GM23338 (cell line): ENCODE measurements at regions not wholly inside any gene's neighbourhood (a gene's known extent, or its start where the extent isn't known, plus 50 kb on each side); places are given as distances from the start of the nearest gene placed in this dataset.

Experiments used
- ATAC-seq: fragments of 200-7000 bp; cut with Tn5 transposase; 3 replicates; pipeline ENCODE4 v1.9.1; 2020
- DNase-seq: peaks from one replicate; pipeline ENCODE4 v3.0.0-alpha.2; 2015; ENCODE audit warnings: low spot score
- H2AFZ ChIP-seq: fragments of 200-600 bp; sonication (generic); 2 replicates; pipeline ENCODE4 v1.8.0; 2016; ENCODE audit warnings: antibody characterized with exemption, mild to moderate bottlenecking, moderate library complexity
- H3F3A ChIP-seq: fragments of 200-600 bp; sonication (generic); replicated peaks from 2 replicates; pipeline ENCODE4 v1.8.0; 2017; ENCODE audit warnings: antibody characterized with exemption, mixed run types, low read depth
- H3K27ac ChIP-seq: fragments of 200-600 bp; sonication (generic); 2 replicates; pipeline ENCODE4 v1.6.1; 2016; ENCODE audit warnings: low read depth
- H3K27me3 ChIP-seq: fragments of 200-600 bp; sonication (generic); 2 replicates; pipeline ENCODE4 v1.8.0; 2016; ENCODE audit warnings: mild to moderate bottlenecking, mixed run types, moderate library complexity; ENCODE audit not compliant: insufficient read depth
- H3K36me3 ChIP-seq: fragments of 200-600 bp; sonication (generic); 2 replicates; pipeline ENCODE4 v1.8.0; 2016; ENCODE audit warnings: mild to moderate bottlenecking; ENCODE audit not compliant: insufficient read depth
- H3K4me1 ChIP-seq: fragments of 200-600 bp; sonication (generic); 2 replicates; pipeline ENCODE4 v1.8.0; 2016; ENCODE audit warnings: mild to moderate bottlenecking, moderate library complexity; ENCODE audit not compliant: insufficient read depth
- H3K4me2 ChIP-seq: fragments of 200-600 bp; sonication (generic); 2 replicates; pipeline ENCODE4 v1.7.1; 2017; ENCODE audit warnings: mixed run types
- H3K4me3 ChIP-seq: fragments of 200-600 bp; sonication (generic); 2 replicates; pipeline ENCODE4 v1.6.1; 2016; ENCODE audit warnings: mixed run types
- H3K79me2 ChIP-seq: fragments of 200-600 bp; sonication (generic); replicated peaks from 2 replicates; pipeline ENCODE4 v1.8.0; 2017; ENCODE audit warnings: mild to moderate bottlenecking; ENCODE audit not compliant: insufficient read depth
- H3K9me2 ChIP-seq: fragments of 200-600 bp; sonication (generic); 2 replicates; pipeline ENCODE4 v1.8.0; 2017; ENCODE audit not compliant: insufficient read depth
- H4K20me1 ChIP-seq: fragments of 200-600 bp; sonication (generic); replicated peaks from 2 replicates; pipeline ENCODE4 v1.8.0; 2017; ENCODE audit warnings: mild to moderate bottlenecking; ENCODE audit not compliant: insufficient read depth
- H3K27ac Mint-ChIP-seq: 2 replicates; pipeline ENCODE4 v1.8.0; 2020; ENCODE audit warnings: inconsistent platforms, mild to moderate bottlenecking, moderate library complexity, mixed read lengths
- H3K27me3 Mint-ChIP-seq: 3 replicates; pipeline ENCODE4 v1.8.0; 2022; ENCODE audit warnings: low read depth, mild to moderate bottlenecking, moderate library complexity, mixed read lengths, inconsistent platforms; ENCODE audit not compliant: insufficient read depth, poor library complexity
- H3K36me3 Mint-ChIP-seq: 3 replicates; pipeline ENCODE4 v1.8.0; 2021; ENCODE audit warnings: low read depth, mild to moderate bottlenecking, inconsistent platforms, moderate library complexity, mixed read lengths
- H3K4me1 Mint-ChIP-seq: 3 replicates; pipeline ENCODE4 v1.8.0; 2020; ENCODE audit warnings: mild to moderate bottlenecking, inconsistent platforms, mixed read lengths
- H3K4me3 Mint-ChIP-seq: 3 replicates; pipeline ENCODE4 v1.8.0; 2021; ENCODE audit warnings: moderate library complexity, mild to moderate bottlenecking, inconsistent platforms, mixed read lengths
- H3K9me3 Mint-ChIP-seq: 3 replicates; pipeline ENCODE4 v1.8.0; 2020; ENCODE audit warnings: moderate library complexity, mild to moderate bottlenecking, inconsistent platforms, mixed read lengths
- CREB1 ChIP-seq: fragments of 250-450 bp; sonication (Bioruptor Pico); IDR thresholded peaks from 2 replicates; pipeline ENCODE4 v1.5.0; 2020; ENCODE audit warnings: low read depth, mild to moderate bottlenecking, moderate library complexity
- CTCF ChIP-seq, 2 experiments: fragments of 200-600 bp in 1 of 2; sonication (generic) in 1 of 2; conservative IDR thresholded peaks; 2 replicates each; pipeline versions ENCODE4 v1.5.1 to v1.6.1; 2016 to 2017; ENCODE audit warnings: antibody characterized with exemption in 2 of 2, low read depth in 2 of 2, mild to moderate bottlenecking in 2 of 2, moderate library complexity in 1 of 2
- JUNB ChIP-seq: IDR thresholded peaks from one replicate; pipeline ENCODE4 v1.6.1; 2016; ENCODE audit warnings: antibody characterized with exemption; ENCODE audit not compliant: unreplicated experiment
- NANOG ChIP-seq: IDR thresholded peaks from 2 replicates; pipeline ENCODE4 v1.6.1; 2016; ENCODE audit warnings: antibody characterized with exemption, borderline replicate concordance
- REST ChIP-seq: IDR thresholded peaks from one replicate; pipeline ENCODE4 v1.6.1; 2018; ENCODE audit warnings: antibody characterized with exemption; ENCODE audit not compliant: unreplicated experiment
- STAT1 ChIP-seq: IDR thresholded peaks from one replicate; pipeline ENCODE4 v1.6.1; 2016; ENCODE audit warnings: antibody characterized with exemption; ENCODE audit not compliant: unreplicated experiment
- ZNF114 ChIP-seq: fragments of 250-450 bp; sonication (Bioruptor Pico); IDR thresholded peaks from 2 replicates; pipeline ENCODE4 v1.5.0; 2020; ENCODE audit warnings: mild to moderate bottlenecking, moderate library complexity

DNA sequence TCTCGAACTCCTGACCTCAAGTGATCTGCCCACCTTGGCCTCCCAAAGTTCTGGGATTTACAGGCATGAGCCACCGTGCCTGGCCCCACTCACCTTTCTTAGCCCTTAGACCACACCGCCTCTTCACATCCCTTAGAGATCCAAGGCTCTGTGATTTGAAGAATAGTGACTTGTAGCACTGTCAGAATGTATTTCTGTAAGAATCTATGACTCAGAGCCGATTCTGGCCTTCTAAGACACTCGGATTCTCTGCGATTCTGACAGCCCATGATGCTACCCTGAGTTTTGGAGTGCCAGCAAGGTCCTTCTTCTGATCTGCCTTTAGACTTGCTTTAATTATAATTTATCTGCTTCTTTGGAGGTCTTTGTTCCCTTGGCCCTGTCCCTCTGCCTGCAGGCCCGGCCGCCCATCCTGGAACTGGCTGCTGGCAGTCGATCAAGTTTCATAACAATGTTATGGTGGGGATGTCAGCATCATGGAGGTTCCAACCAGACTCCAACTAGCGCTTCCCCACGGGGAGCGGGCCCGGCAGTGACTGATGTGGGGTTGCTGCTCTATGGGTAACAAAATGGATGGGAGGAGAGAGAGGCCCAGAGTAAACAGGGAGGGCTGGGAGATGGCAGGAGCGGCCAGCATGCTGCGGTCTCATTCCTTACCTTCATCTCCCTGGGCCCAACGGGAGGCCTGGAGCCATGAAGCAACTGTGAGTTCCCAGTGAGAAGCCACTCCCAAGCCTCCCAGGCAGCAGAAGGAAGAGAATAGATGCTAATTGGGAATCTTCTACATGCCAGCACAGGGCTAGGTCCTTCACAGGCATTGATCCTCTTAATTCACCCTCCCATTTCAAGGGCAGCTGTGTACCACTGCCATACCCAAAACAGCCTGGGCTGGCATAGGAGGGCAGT lies 55.7 kb upstream of the RASD2 start:
- no peak for DNase-seq

DNA sequence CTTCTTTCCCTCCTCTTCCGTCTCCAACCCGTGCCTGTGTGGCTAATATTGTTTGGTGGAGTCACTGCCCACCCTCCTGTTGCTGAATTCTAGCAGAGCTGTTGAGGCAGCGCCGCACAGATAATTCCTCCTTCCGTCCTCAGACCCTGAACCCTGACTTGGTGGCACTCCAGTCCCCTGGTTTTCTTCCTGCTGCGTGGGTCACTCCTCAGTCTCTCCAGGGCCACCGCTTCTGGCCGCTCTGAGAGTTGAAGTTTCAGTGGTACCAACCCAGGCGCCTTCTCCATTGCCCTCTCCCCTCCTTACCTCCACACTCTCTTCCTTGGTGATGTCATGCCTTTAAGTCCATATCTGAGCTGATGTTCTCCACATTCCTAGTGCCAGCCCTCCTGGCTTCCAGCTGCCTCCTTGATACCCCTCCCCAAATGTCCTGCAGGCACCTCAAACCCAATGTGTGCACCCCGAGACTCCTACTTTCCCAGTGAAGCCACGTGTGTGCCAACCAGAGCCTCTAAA lies 54.5 kb upstream of the RASD2 start:
- no peaks in the 10 kb centered on the region for H3K27me3 ChIP-seq
- H3K4me2 ChIP-seq, result no peak overlapping the region
- DNase-seq (no peak), ATAC-seq (no peak)
- peaks cover 2% of the 10 kb centered on the region; the same call in 2 of the 3 replicates for H3K9me3 Mint-ChIP-seq
- peaks cover 4% of the 10 kb centered on the region for H3K27me3 Mint-ChIP-seq
- no peak overlapping the region for H2AFZ ChIP-seq
- no peak overlapping the region for H3K4me3 ChIP-seq
- H3K79me2 ChIP-seq, result no peaks in the 10 kb centered on the region
- no peaks in the 10 kb centered on the region for H3K4me1 ChIP-seq
- no peak overlapping the region for H3K4me3 Mint-ChIP-seq
- H3K27ac Mint-ChIP-seq, result no peak overlapping the region
- peaks cover 2% of the 10 kb centered on the region; the same call in 1 of the 3 replicates for H3K36me3 Mint-ChIP-seq
- no peaks in the 10 kb centered on the region for H3F3A ChIP-seq
- H3K9me2 ChIP-seq, result no peaks in the 10 kb centered on the region
- H3K36me3 ChIP-seq, result no peaks in the 10 kb centered on the region
- H4K20me1 ChIP-seq, result no peaks in the 10 kb centered on the region; the same call in 1 of the 2 replicates
- H3K27ac ChIP-seq, result no peak overlapping the region
- 0 out of 3 replicates have a peak, but pooled peaks cover 1% of the 10 kb centered on the region for H3K4me1 Mint-ChIP-seq
- TF ChIP-seq STAT1 (no peak), ZNF114 (CRISPR knock-in tag) (no peak), JUNB (no peak), NANOG (no peak), REST (no peak)

More for the DNA sequence above, 55.7 kb upstream of the RASD2 start:
- Histone ChIP-seq H3K27ac (no peak overlapping the region), H4K20me1 (no peaks in the 10 kb centered on the region; the same call in 1 of the 2 replicates), H3K79me2 (no peaks in the 10 kb centered on the region), H2AFZ (no peak overlapping the region), H3F3A (no peaks in the 10 kb centered on the region), H3K4me1 (no peaks in the 10 kb centered on the region), H3K4me2 (no peak overlapping the region), H3K36me3 (no peaks in the 10 kb centered on the region), H3K4me3 (no peak overlapping the region), H3K27me3 (no peaks in the 10 kb centered on the region), H3K9me2 (no peaks in the 10 kb centered on the region)
- H3K4me3 Mint-ChIP-seq, result no peak overlapping the region
- no peak for ATAC-seq
- H3K4me1 Mint-ChIP-seq, result 0 out of 3 replicates have a peak, but pooled peaks cover 2% of the 10 kb centered on the region
- TF ChIP-seq CTCF (conservative IDR thresholded peaks at IDR 0.05; ENCODE audit: low read depth in 2 of 2), result no peak
- no peak for TF ChIP-seq CREB1 (CRISPR knock-in tag)
- no peaks in the 10 kb centered on the region; the same call in 2 of the 3 replicates for H3K36me3 Mint-ChIP-seq
- H3K9me3 Mint-ChIP-seq, result no peaks in the 10 kb centered on the region; the same call in 2 of the 3 replicates
- H3K27me3 Mint-ChIP-seq, result peaks cover 4% of the 10 kb centered on the region
- no peak overlapping the region for H3K27ac Mint-ChIP-seq
